HEK293 (cell line): ENCODE measurements at regions not wholly inside any gene's neighbourhood (a gene's known extent, or its start where the extent isn't known, plus 50 kb on each side); places are given as distances from the start of the nearest gene placed in this dataset.

ENCODE experiments used
- CTCF ChIA-PET: fragments of 350-600 bp; formaldehyde crosslinking; extraction: SDS; loops from one replicate; lab custom pipeline; 2021; ENCODE audit warnings: antibody characterized with exemption; lab: Yijun Ruan, JAX
- POLR2A ChIA-PET: fragments of 300-600 bp; formaldehyde crosslinking; extraction: SDS; loops from one replicate; lab custom pipeline; 2020; ENCODE audit warnings: antibody characterized with exemption, inconsistent platforms; lab: Yijun Ruan, JAX
- H3K27ac ChIP-seq: fragments of 200-500 bp; sonication (Bioruptor generic); 2 replicates; pipeline ENCODE4 v1.5.1; 2014; ENCODE audit warnings: low read depth, low read length, control low read depth, inconsistent platforms; ENCODE audit errors: extremely low read depth
- H3K36me3 ChIP-seq, 2 experiments: fragments of 200-500 bp in 1 of 2; sonication (Bioruptor generic) in 1 of 2; 1 replicate in 1 of 2; 2 replicates in 1 of 2; pipeline ENCODE4 v1.5.1; 2014 to 2017; ENCODE audit warnings: inconsistent platforms in 2 of 2, low read length in 2 of 2; ENCODE audit not compliant: control insufficient read depth in 2 of 2, insufficient read depth in 1 of 2
- H3K4me1 ChIP-seq: fragments of 200-500 bp; sonication (Bioruptor generic); 2 replicates; pipeline ENCODE4 v1.5.1; 2014; ENCODE audit warnings: mild to moderate bottlenecking, low read length, inconsistent platforms; ENCODE audit not compliant: control insufficient read depth, insufficient read depth
- H3K4me3 ChIP-seq: 2 replicates; pipeline ENCODE4 v1.5.1; 2011; ENCODE audit warnings: low read depth, mild to moderate bottlenecking, control low read depth, low read length, moderate library complexity
- H3K9me3 ChIP-seq: fragments of 200-500 bp; sonication (Bioruptor generic); 2 replicates; pipeline ENCODE4 v1.5.1; 2014; ENCODE audit warnings: low read depth, low read length, inconsistent platforms; ENCODE audit not compliant: control insufficient read depth, insufficient read depth
- IKZF3 ChIP-seq: fragments of 450-650 bp; IDR thresholded peaks from 2 replicates; pipeline ENCODE4 v1.5.0; 2018; ENCODE audit warnings: missing biosample characterization, mild to moderate bottlenecking, missing genetic modification characterization, moderate library complexity
- PRDM1 ChIP-seq: fragments of 450-650 bp; formaldehyde crosslinking; IDR thresholded peaks from 2 replicates; pipeline ENCODE4; 2016; ENCODE audit warnings: missing biosample characterization, missing genetic modification characterization
- PRDM6 ChIP-seq: fragments of 450-650 bp; formaldehyde crosslinking; IDR thresholded peaks from 2 replicates; pipeline ENCODE4 v1.5.1; 2017; ENCODE audit warnings: missing biosample characterization, missing genetic modification characterization
- ZBTB17 ChIP-seq: fragments of 450-650 bp; formaldehyde crosslinking; IDR thresholded peaks from 2 replicates; pipeline ENCODE4 v1.5.1; 2016; ENCODE audit warnings: missing biosample characterization, missing genetic modification characterization
- ZBTB48 ChIP-seq: fragments of 450-650 bp; formaldehyde crosslinking; IDR thresholded peaks from 2 replicates; pipeline ENCODE4 v1.5.1; 2016; ENCODE audit warnings: missing biosample characterization, missing genetic modification characterization
- ZEB2 ChIP-seq: fragments of 450-650 bp; formaldehyde crosslinking; IDR thresholded peaks from 2 replicates; pipeline ENCODE4 v1.5.1; 2016; ENCODE audit warnings: missing biosample characterization, missing genetic modification characterization
- ZNF175 ChIP-seq: fragments of 450-650 bp; formaldehyde crosslinking; IDR thresholded peaks from 2 replicates; pipeline ENCODE4 v1.5.1; 2016; ENCODE audit warnings: missing biosample characterization, missing genetic modification characterization
- ZNF335 ChIP-seq: fragments of 450-650 bp; formaldehyde crosslinking; conservative IDR thresholded peaks from 2 replicates; pipeline ENCODE4 v1.5.1; 2016; ENCODE audit warnings: missing biosample characterization, missing genetic modification characterization
- ZNF350 ChIP-seq: fragments of 450-650 bp; formaldehyde crosslinking; IDR thresholded peaks from 2 replicates; pipeline ENCODE4 v1.5.0; 2017; ENCODE audit warnings: missing biosample characterization, mild to moderate bottlenecking, missing genetic modification characterization
- ZNF366 ChIP-seq: fragments of 450-650 bp; formaldehyde crosslinking; conservative IDR thresholded peaks from 2 replicates; pipeline ENCODE4 v1.5.1; 2016; ENCODE audit warnings: missing biosample characterization, missing genetic modification characterization
- ZNF416 ChIP-seq: fragments of 450-650 bp; formaldehyde crosslinking; IDR thresholded peaks from 2 replicates; pipeline ENCODE4 v1.5.1; 2016; ENCODE audit warnings: missing biosample characterization, missing genetic modification characterization
- ZNF600 ChIP-seq: fragments of 450-650 bp; formaldehyde crosslinking; IDR thresholded peaks from 2 replicates; pipeline ENCODE4 v1.5.1; 2016; ENCODE audit warnings: missing biosample characterization, missing genetic modification characterization
- TF ChIP-seq, protein P1 (sequence below): fragments of 450-650 bp; formaldehyde crosslinking; IDR thresholded peaks from 2 replicates; pipeline ENCODE4 v1.5.1; 2016; ENCODE audit warnings: missing biosample characterization, missing genetic modification characterization
- TF ChIP-seq, protein P2 (sequence below): fragments of 450-650 bp; formaldehyde crosslinking; IDR thresholded peaks from 2 replicates; pipeline ENCODE4 v1.5.1; 2016; ENCODE audit warnings: missing biosample characterization, missing genetic modification characterization

DNA sequence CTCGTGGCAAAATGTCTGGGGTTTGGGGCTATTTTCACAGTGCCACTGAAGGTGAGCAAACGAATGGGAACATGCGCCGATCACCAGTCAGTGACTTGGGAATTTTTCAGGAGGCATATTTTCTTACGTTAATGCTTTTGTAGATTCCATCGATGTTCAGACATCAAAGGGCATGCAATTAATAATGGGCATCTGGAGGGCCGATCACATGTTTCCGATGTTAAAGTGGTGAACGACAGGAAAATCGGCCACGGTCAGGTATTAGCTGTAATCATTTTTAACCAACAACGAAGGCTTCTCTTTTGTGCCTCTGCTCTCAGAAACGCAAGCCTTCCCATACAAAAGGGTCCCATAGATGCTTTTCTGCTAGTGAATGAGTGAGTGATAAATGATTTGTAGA is 155.0 kb upstream of the PITX1 start:
- no peak overlapping the region for H3K4me3 ChIP-seq
- H3K27ac ChIP-seq: no peak overlapping the region
- H3K9me3 ChIP-seq: no peaks in the 10 kb centered on the region
- ChIA-PET CTCF (interaction anchor here (1.4 kb wide), 1 partner anchor 285 kb away, joined by 7 read pairs; the partner anchor contains the start of gene PCBD2), POLR2A (no interaction called here)
- H3K36me3 ChIP-seq: no peaks in the 10 kb centered on the region
- TF ChIP-seq IKZF3 (tag by site-specific recombination) (no peak), ZEB2 (tag by site-specific recombination) (no peak), PRDM1 (tag by site-specific recombination) (no peak), ZNF366 (tag by site-specific recombination) (no peak)
- TF ChIP-seq, protein P1, sequence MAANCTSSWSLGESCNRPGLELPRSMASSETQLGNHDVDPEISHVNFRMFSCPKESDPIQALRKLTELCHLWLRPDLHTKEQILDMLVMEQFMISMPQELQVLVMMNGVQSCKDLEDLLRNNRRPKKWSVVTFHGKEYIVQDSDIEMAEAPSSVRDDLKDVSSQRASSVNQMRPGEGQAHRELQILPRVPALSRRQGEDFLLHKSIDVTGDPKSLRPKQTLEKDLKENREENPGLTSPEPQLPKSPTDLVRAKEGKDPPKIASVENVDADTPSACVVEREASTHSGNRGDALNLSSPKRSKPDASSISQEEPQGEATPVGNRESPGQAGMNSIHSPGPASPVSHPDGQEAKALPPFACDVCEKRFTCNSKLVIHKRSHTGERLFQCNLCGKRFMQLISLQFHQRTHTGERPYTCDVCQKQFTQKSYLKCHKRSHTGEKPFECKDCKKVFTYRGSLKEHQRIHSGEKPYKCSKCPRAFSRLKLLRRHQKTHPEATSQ (tag by site-specific recombination): no peak
- no peaks in the 10 kb centered on the region; the same call in 1 of the 2 replicates for H3K4me1 ChIP-seq

DNA sequence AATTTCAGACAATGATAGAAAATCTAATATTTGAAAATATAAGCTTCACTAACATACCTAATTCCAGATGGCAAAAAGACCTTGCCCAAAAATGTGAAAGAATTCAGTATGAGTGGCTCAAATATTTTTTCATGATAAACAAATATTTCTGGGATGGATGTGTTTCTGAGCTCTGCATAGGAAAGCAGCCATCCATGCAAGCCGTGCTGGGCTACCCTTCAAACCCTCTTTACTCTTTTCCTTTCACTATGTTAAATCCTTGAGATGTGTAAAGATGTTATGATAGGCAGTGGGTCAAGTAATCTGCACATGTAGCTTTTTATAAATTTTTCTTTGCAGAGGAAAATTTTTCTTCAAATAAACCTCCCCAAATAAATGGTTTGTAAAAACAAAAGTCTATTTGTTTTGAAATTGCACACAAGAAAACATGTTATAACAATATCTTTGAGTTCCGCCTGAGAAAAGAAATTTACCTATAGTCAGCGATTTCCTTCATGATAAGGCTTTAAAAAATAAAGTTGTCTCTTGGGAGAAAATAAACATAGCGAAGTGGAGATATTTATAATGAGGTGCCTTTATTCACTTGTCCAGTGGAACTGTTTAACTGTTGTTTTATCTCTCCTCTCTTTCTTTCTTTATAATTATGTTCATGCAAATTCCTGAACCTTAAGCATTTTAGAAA is 154.3 kb upstream of the PITX1 start:
- no peaks in the 10 kb centered on the region for H3K36me3 ChIP-seq

DNA sequence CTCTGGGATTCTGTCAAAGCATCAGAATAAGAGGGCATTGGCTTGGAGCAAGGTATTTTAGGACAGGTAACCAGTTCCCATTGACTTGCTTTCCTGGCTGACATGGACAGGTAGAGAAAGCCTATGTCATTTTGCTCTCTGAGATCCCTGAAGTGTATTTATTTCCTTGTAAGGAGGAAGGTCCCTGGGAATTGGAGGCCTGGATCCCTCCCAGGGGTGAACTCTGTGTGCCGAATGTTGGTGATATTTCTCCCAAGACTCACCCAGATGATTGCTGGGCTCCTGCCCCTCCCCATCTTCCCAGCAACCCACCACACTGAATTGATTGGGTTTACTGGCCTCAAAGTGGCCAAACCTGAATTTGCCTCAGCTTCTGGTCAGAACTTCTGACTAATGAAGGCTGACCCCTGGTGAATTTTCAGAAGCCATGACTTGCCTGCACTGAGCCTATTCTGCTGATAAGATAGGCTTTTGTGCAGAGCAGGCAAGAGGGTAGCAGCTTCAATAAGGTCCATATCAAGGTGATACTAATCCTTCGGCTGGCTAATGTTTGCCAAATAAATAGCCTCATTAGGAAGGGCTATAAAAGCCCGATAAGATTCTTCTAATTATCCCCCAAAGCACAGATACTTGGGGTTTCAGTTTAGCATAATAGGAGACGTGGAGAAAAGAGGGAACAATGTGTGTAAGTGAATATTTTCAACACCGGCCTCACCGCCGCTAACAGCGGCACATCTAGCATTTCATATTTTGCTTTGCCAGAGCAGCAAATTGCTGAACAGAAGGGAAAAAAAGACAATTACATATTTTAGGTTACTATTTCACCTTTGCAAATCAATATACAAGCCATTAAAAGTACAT is 152.9 kb upstream of the PITX1 start:
- Histone ChIP-seq H3K4me3 (no peak overlapping the region), H3K9me3 (no peaks in the 10 kb centered on the region), H3K4me1 (no peaks in the 10 kb centered on the region; the same call in 1 of the 2 replicates), H3K36me3 (no peaks in the 10 kb centered on the region), H3K27ac (no peak overlapping the region)
- TF ChIP-seq ZNF175 (tag by site-specific recombination) (no peak), ZBTB17 (tag by site-specific recombination) (peak; percentile 26; the same call in 1 of the 2 replicates), ZNF600 (tag by site-specific recombination) (0 out of 2 replicates have a peak, but pooled peaks have one; percentile 17), ZNF416 (tag by site-specific recombination) (no peak), ZBTB48 (tag by site-specific recombination) (peak; percentile 55; the same call in 1 of the 2 replicates), ZNF335 (peak; percentile 45)
- TF ChIP-seq, protein P2, sequence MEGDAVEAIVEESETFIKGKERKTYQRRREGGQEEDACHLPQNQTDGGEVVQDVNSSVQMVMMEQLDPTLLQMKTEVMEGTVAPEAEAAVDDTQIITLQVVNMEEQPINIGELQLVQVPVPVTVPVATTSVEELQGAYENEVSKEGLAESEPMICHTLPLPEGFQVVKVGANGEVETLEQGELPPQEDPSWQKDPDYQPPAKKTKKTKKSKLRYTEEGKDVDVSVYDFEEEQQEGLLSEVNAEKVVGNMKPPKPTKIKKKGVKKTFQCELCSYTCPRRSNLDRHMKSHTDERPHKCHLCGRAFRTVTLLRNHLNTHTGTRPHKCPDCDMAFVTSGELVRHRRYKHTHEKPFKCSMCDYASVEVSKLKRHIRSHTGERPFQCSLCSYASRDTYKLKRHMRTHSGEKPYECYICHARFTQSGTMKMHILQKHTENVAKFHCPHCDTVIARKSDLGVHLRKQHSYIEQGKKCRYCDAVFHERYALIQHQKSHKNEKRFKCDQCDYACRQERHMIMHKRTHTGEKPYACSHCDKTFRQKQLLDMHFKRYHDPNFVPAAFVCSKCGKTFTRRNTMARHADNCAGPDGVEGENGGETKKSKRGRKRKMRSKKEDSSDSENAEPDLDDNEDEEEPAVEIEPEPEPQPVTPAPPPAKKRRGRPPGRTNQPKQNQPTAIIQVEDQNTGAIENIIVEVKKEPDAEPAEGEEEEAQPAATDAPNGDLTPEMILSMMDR (tag by site-specific recombination): peak; percentile 20; the same call in 1 of the 2 replicates
- POLR2A ChIA-PET: no interaction called here
- CTCF ChIA-PET: interaction anchor here (1.9 to 2.2 kb wide), 2 partner anchors 17 to 269 kb away, joined by 5 to 12 read pairs; no protein-coding TSS in a partner anchor

More for the DNA sequence above, 154.3 kb upstream of the PITX1 start:
- TF ChIP-seq PRDM6 (tag by site-specific recombination) (0 out of 2 replicates have a peak, but pooled peaks have one; percentile 46), ZNF350 (tag by site-specific recombination) (no peak)
- H3K27ac ChIP-seq: no peak overlapping the region
- H3K9me3 ChIP-seq: no peaks in the 10 kb centered on the region
- no peaks in the 10 kb centered on the region; the same call in 1 of the 2 replicates for H3K4me1 ChIP-seq
- CTCF ChIA-PET: interaction anchor here (0.6 to 2.2 kb wide), 6 partner anchors 15 to 271 kb away, joined by 4 to 12 read pairs (median 4); no protein-coding TSS in a partner anchor
- POLR2A ChIA-PET: no interaction called here
- no peak overlapping the region for H3K4me3 ChIP-seq
